GM12878 (cell line): ENCODE measurements at regions not wholly inside any gene's neighbourhood (a gene's known extent, or its start where the extent isn't known, plus 50 kb on each side); places are given as distances from the start of the nearest gene placed in this dataset.

Source experiments
- ATAC-seq: fragments of 200-7000 bp; cut with Tn5 transposase; 3 replicates; pipeline ENCODE4 v1.9.1; 2020; ENCODE audit warnings: mild to moderate bottlenecking, moderate library complexity
- BruUV-seq: library from RNA; stranded (reverse); fragments of 400-500 nt; replicated peaks from 2 replicates; lab custom pipeline; 2021; lab: Mats Ljungman, UMichigan
- CTCF ChIA-PET: fragments of 300-600 bp; sonication (Branson Sonifier 250); formaldehyde crosslinking; extraction: SDS; loops from one replicate; lab custom pipeline; 2021; ENCODE audit warnings: inconsistent platforms; lab: Yijun Ruan, JAX
- POLR2A ChIA-PET: fragments of 350-600 bp; formaldehyde crosslinking; extraction: SDS; loops from one replicate; lab custom pipeline; 2021; ENCODE audit warnings: inconsistent platforms; lab: Charles Lee
- RAD21 ChIA-PET: fragments of 300-600 bp; sonication (Branson Sonifier 250); formaldehyde crosslinking; loops from one replicate; lab custom pipeline; 2023; ENCODE audit warnings: antibody characterized with exemption; ENCODE audit not compliant: unreplicated experiment; lab: Charles Lee
- SMC1A ChIA-PET: fragments of 300-600 bp; sonication (Branson Sonifier 250); formaldehyde crosslinking; loops from one replicate; lab custom pipeline; 2023; ENCODE audit not compliant: unreplicated experiment, uncharacterized antibody; lab: Charles Lee
- DNase-seq: peaks from one replicate; pipeline ENCODE4 v3.0.0-alpha.2; 2011; ENCODE audit warnings: low read depth, low spot score
- FAIRE-seq: peaks from 3 replicates; lab custom pipeline; 2011; peaks lifted over from hg19 to GRCh38; lab: Jason Lieb, UNC
- H2AFZ ChIP-seq: 2 replicates; pipeline ENCODE4 v1.6.0; 2011; ENCODE audit warnings: low read depth, low read length, control low read depth; ENCODE audit not compliant: control insufficient read depth
- H3K27ac ChIP-seq: 2 replicates; pipeline ENCODE4 v1.5.1; 2011; ENCODE audit warnings: control low read depth; ENCODE audit not compliant: control insufficient read depth, insufficient read depth
- H3K27me3 ChIP-seq, 2 experiments: replicated peaks in 1 of 2; 2 replicates each; pipeline versions ENCODE4 v1.6.0 to v1.6.1; 2011; ENCODE audit warnings: low read length in 1 of 2; ENCODE audit not compliant: control insufficient read depth in 2 of 2, insufficient read depth in 2 of 2
- H3K36me3 ChIP-seq, 2 experiments: 2 replicates each; pipeline ENCODE4 v1.5.1; 2011; ENCODE audit warnings: low read length in 1 of 2; ENCODE audit not compliant: control insufficient read depth in 2 of 2, insufficient read depth in 2 of 2
- H3K4me1 ChIP-seq: 2 replicates; pipeline ENCODE4 v1.6.1; 2011; ENCODE audit warnings: mild to moderate bottlenecking, low read length, moderate library complexity, mixed read lengths; ENCODE audit not compliant: control insufficient read depth, insufficient read depth
- H3K4me2 ChIP-seq: 2 replicates; pipeline ENCODE4 v1.6.0; 2011; ENCODE audit warnings: control low read depth; ENCODE audit not compliant: control insufficient read depth, insufficient read depth
- H3K4me3 ChIP-seq: fragments of 200-600 bp; sonication (generic); 2 replicates; pipeline ENCODE4 v1.5.1; 2016
- H3K79me2 ChIP-seq: 2 replicates; pipeline ENCODE4 v1.6.0; 2011; ENCODE audit warnings: low read length; ENCODE audit not compliant: control insufficient read depth, insufficient read depth
- H3K9ac ChIP-seq: 2 replicates; pipeline ENCODE4 v1.8.0; 2011; ENCODE audit warnings: low read length, control low read depth, mixed read lengths; ENCODE audit not compliant: control insufficient read depth, insufficient read depth
- H3K9me3 ChIP-seq: replicated peaks from 3 replicates; pipeline ENCODE4 v1.5.1; 2011; ENCODE audit warnings: mild to moderate bottlenecking, low read length; ENCODE audit not compliant: control insufficient read depth, insufficient read depth
- H4K20me1 ChIP-seq: 2 replicates; pipeline ENCODE4 v1.6.0; 2011; ENCODE audit not compliant: control insufficient read depth, insufficient read depth
- BCL11A ChIP-seq: IDR thresholded peaks from 2 replicates; pipeline ENCODE4 v1.6.1; 2011; ENCODE audit warnings: low read depth, low read length
- BRCA1 ChIP-seq: IDR thresholded peaks from 2 replicates; pipeline ENCODE4 v1.6.1; 2011; ENCODE audit warnings: low read depth, low read length, improper control_type of control experiment
- CTCF ChIP-seq, 3 experiments: IDR thresholded peaks in 2 of 3; conservative IDR thresholded peaks in 1 of 3; 2 replicates each; pipeline ENCODE4 v1.5.1; 2011; ENCODE audit warnings: low read depth in 3 of 3, low read length in 3 of 3, mild to moderate bottlenecking in 3 of 3, control low read depth in 2 of 3, moderate library complexity in 2 of 3, inconsistent platforms in 1 of 3, mixed read lengths in 1 of 3; ENCODE audit not compliant: control insufficient read depth in 2 of 3, insufficient read depth in 1 of 3; ENCODE audit errors: extremely low read depth in 1 of 3
- EP300 ChIP-seq, 2 experiments: fragments of 150-350 bp in 1 of 2; IDR thresholded peaks; 2 replicates each; pipeline ENCODE4 v1.6.1; 2011 to 2012; ENCODE audit warnings: low read depth in 2 of 2, low read length in 2 of 2, borderline replicate concordance in 1 of 2, improper control_type of control experiment in 1 of 2, inconsistent platforms in 1 of 2; ENCODE audit not compliant: control insufficient read depth in 1 of 2
- ETV6 ChIP-seq, 2 experiments: fragments of 450-650 bp in 1 of 2; IDR thresholded peaks in 1 of 2; conservative IDR thresholded peaks in 1 of 2; 2 replicates each; pipeline ENCODE4 v1.6.1; 2014; ENCODE audit warnings: antibody characterized with exemption in 1 of 2, borderline replicate concordance in 1 of 2, low read depth in 1 of 2, mild to moderate bottlenecking in 1 of 2, moderate library complexity in 1 of 2
- FOXK2 ChIP-seq: fragments of 450-650 bp; IDR thresholded peaks from 2 replicates; pipeline ENCODE4 v1.6.1; 2017; ENCODE audit warnings: mild to moderate bottlenecking, moderate library complexity
- MEF2A ChIP-seq: IDR thresholded peaks from 2 replicates; pipeline ENCODE4 v1.6.1; 2011; ENCODE audit warnings: low read depth, mild to moderate bottlenecking, low read length, moderate library complexity; ENCODE audit not compliant: insufficient read depth
- PAX5 ChIP-seq: IDR thresholded peaks from 2 replicates; pipeline ENCODE4 v1.6.1; 2011; ENCODE audit warnings: low read depth, low read length, borderline replicate concordance
- POLR2A ChIP-seq: IDR thresholded peaks from 2 replicates; pipeline ENCODE4 v1.6.1; 2011; ENCODE audit warnings: low read depth, mild to moderate bottlenecking, low read length
- POLR2AphosphoS5 ChIP-seq: IDR thresholded peaks from 2 replicates; pipeline ENCODE4 v1.6.1; 2011; ENCODE audit warnings: mild to moderate bottlenecking, low read length, inconsistent platforms
- RAD51 ChIP-seq: fragments of 450-650 bp; IDR thresholded peaks from 2 replicates; pipeline ENCODE4 v1.6.1; 2016; ENCODE audit warnings: moderate library complexity, mild to moderate bottlenecking, inconsistent platforms
- SKIL ChIP-seq: fragments of 450-650 bp; IDR thresholded peaks from 2 replicates; pipeline ENCODE4 v1.6.1; 2017; ENCODE audit warnings: mild to moderate bottlenecking, low read depth, inconsistent platforms; ENCODE audit not compliant: poor library complexity, severe bottlenecking
- SREBF2 ChIP-seq: IDR thresholded peaks from 2 replicates; pipeline ENCODE4 v1.6.1; 2012; ENCODE audit warnings: mild to moderate bottlenecking, low read length
- SUPT20H ChIP-seq: IDR thresholded peaks from 2 replicates; pipeline ENCODE4 v1.6.1; 2011; ENCODE audit warnings: low read depth, mild to moderate bottlenecking, low read length, moderate library complexity, borderline replicate concordance; ENCODE audit not compliant: control insufficient read depth
- TCF12 ChIP-seq: IDR thresholded peaks from 2 replicates; pipeline ENCODE4 v1.6.1; 2011; ENCODE audit warnings: low read depth, mild to moderate bottlenecking, low read length
- in situ Hi-C: fragments of 300-500 bp; cut with MboI; formaldehyde crosslinking; loops from 9 replicates; pipeline ENCODE4 v1.14.3; 2018; ENCODE audit warnings: mixed read lengths
- intact Hi-C: fragments of 100-400 bp; cut with micrococcal nuclease; formaldehyde crosslinking; loops from one replicate; pipeline ENCODE4 v1.14.2; 2022; ENCODE audit not compliant: unreplicated experiment

- peak; percentile 52; the same call in 1 of the 2 replicates for TF ChIP-seq PAX5
- no peak for TF ChIP-seq BRCA1
- peak; percentile 48 to 75; a peak in 1 of 4 replicates for TF ChIP-seq EP300 (IDR thresholded peaks at IDR 0.05; ENCODE audit: borderline replicate concordance in 1 of 2, control insufficient read depth in 1 of 2, low read depth in 2 of 2, low read length in 2 of 2)
- peak; percentile 44; the same call in 1 of the 2 replicates for TF ChIP-seq BCL11A
Measured at GRCh38 chrX:42869659-42870476, 91.9 kb upstream of the PPP1R2C start (continued).

GRCh38 chrX:42886519-42886918 is 108.6 kb upstream of the PPP1R2C start:
- ChIA-PET SMC1A (no interaction called here), POLR2A (no interaction called here), RAD21 (no interaction called here), CTCF (no interaction called here)
- Histone ChIP-seq H3K36me3 (no peaks in the 10 kb centered on the region), H3K9ac (no peak overlapping the region), H3K27ac (no peak overlapping the region), H2AFZ (no peak overlapping the region), H3K79me2 (no peaks in the 10 kb centered on the region), H4K20me1 (no peaks in the 10 kb centered on the region), H3K4me2 (no peak overlapping the region), H3K4me3 (no peak overlapping the region), H3K9me3 (no peaks in the 10 kb centered on the region), H3K27me3 (no peaks in the 10 kb centered on the region), H3K4me1 (no peaks in the 10 kb centered on the region)
- intact Hi-C loops (no loop called here), in situ Hi-C loops (no loop called here)
- BruUV-seq = no TSS peak
- ATAC-seq = no peak
- no peak for FAIRE-seq
- DNase-seq = no peak
- TF ChIP-seq SUPT20H (no peak), SREBF2 (no peak), TCF12 (no peak), POLR2A (no peak), CTCF (IDR thresholded peaks at IDR 0.05 in 2 of 3, conservative IDR thresholded peaks at IDR 0.05 in 1 of 3; ENCODE audit: control insufficient read depth in 2 of 3, extremely low read depth in 1 of 3, insufficient read depth in 1 of 3, low read depth in 3 of 3, low read length in 3 of 3) (no peak), ETV6 (conservative IDR thresholded peaks at IDR 0.05 in 1 of 2, IDR thresholded peaks at IDR 0.05 in 1 of 2; ENCODE audit: borderline replicate concordance in 1 of 2, low read depth in 1 of 2) (no peak), RAD51 (no peak), POLR2AphosphoS5 (no peak), SKIL (no peak), FOXK2 (no peak), MEF2A (no peak)
